GM12878 (cell line): ENCODE measurements at regions not wholly inside any gene's neighbourhood (a gene's known extent, or its start where the extent isn't known, plus 50 kb on each side); places are given as distances from the start of the nearest gene placed in this dataset.

Experiments
- CTCF ChIP-seq, 3 experiments: IDR thresholded peaks in 2 of 3; conservative IDR thresholded peaks in 1 of 3; 2 replicates each; pipeline ENCODE4 v1.5.1; 2011; ENCODE audit warnings: low read depth in 3 of 3, low read length in 3 of 3, mild to moderate bottlenecking in 3 of 3, control low read depth in 2 of 3, moderate library complexity in 2 of 3, inconsistent platforms in 1 of 3, mixed read lengths in 1 of 3; ENCODE audit not compliant: control insufficient read depth in 2 of 3, insufficient read depth in 1 of 3; ENCODE audit errors: extremely low read depth in 1 of 3
- E2F4 ChIP-seq: IDR thresholded peaks from 2 replicates; pipeline ENCODE4 v1.6.1; 2012; ENCODE audit warnings: low read depth, low read length, improper control_type of control experiment
- ETV6 ChIP-seq, 2 experiments: fragments of 450-650 bp in 1 of 2; IDR thresholded peaks in 1 of 2; conservative IDR thresholded peaks in 1 of 2; 2 replicates each; pipeline ENCODE4 v1.6.1; 2014; ENCODE audit warnings: antibody characterized with exemption in 1 of 2, borderline replicate concordance in 1 of 2, low read depth in 1 of 2, mild to moderate bottlenecking in 1 of 2, moderate library complexity in 1 of 2
- GABPA ChIP-seq: IDR thresholded peaks from 2 replicates; pipeline ENCODE4 v1.6.1; 2014; ENCODE audit warnings: antibody characterized with exemption, low read depth, mild to moderate bottlenecking, inconsistent platforms
- NR2C1 ChIP-seq: fragments of 450-650 bp; IDR thresholded peaks from 2 replicates; pipeline ENCODE4 v1.6.1; 2017; ENCODE audit warnings: antibody characterized with exemption, mild to moderate bottlenecking, moderate library complexity
- PML ChIP-seq: IDR thresholded peaks from 2 replicates; pipeline ENCODE4 v1.6.1; 2012; ENCODE audit warnings: low read length, inconsistent platforms
- POLR2AphosphoS5 ChIP-seq: IDR thresholded peaks from 2 replicates; pipeline ENCODE4 v1.6.1; 2011; ENCODE audit warnings: mild to moderate bottlenecking, low read length, inconsistent platforms
- RFX5 ChIP-seq: IDR thresholded peaks from 2 replicates; pipeline ENCODE4 v1.6.1; 2011; ENCODE audit warnings: low read depth, low read length, improper control_type of control experiment
- YY1 ChIP-seq: IDR thresholded peaks from 2 replicates; pipeline ENCODE4 v1.6.1; 2011; ENCODE audit warnings: low read depth, mild to moderate bottlenecking, low read length
- ZNF24 ChIP-seq: fragments of 450-650 bp; IDR thresholded peaks from 2 replicates; pipeline ENCODE4 v1.6.1; 2017; ENCODE audit warnings: antibody characterized with exemption, mild to moderate bottlenecking

GRCh38 chr7:112670193-112670592 is 120.0 kb downstream of the TMEM168 start:
- TF ChIP-seq ZNF24 (no peak), ETV6 (conservative IDR thresholded peaks at IDR 0.05 in 1 of 2, IDR thresholded peaks at IDR 0.05 in 1 of 2; ENCODE audit: borderline replicate concordance in 1 of 2, low read depth in 1 of 2) (no peak), YY1 (no peak), NR2C1 (no peak), CTCF (IDR thresholded peaks at IDR 0.05 in 2 of 3, conservative IDR thresholded peaks at IDR 0.05 in 1 of 3; ENCODE audit: control insufficient read depth in 2 of 3, extremely low read depth in 1 of 3, insufficient read depth in 1 of 3, low read depth in 3 of 3, low read length in 3 of 3) (no peak), PML (no peak), POLR2AphosphoS5 (no peak), RFX5 (no peak), GABPA (no peak), E2F4 (no peak)
